WTC11 (cell line): ENCODE measurements at regions not wholly inside any gene's neighbourhood (a gene's known extent, or its start where the extent isn't known, plus 50 kb on each side); places are given as distances from the start of the nearest gene placed in this dataset.

Experiments used
- ATAC-seq: fragments of 200-7000 bp; cut with Tn5 transposase; 2 replicates; pipeline ENCODE4 v1.10.0; 2021; ENCODE audit warnings: mild to moderate bottlenecking, moderate library complexity
- CTCF ChIA-PET: fragments of 300-600 bp; sonication (Branson Sonifier 250); formaldehyde crosslinking; loops from one replicate; lab custom pipeline; 2021; ENCODE audit warnings: antibody characterized with exemption; lab: Charles Lee
- POLR2A ChIA-PET: fragments of 350-600 bp; sonication (Branson Sonifier 250); formaldehyde crosslinking; loops from one replicate; lab custom pipeline; 2021; ENCODE audit warnings: antibody characterized with exemption; lab: Charles Lee
- DNase-seq: peaks from one replicate; pipeline ENCODE4 v3.0.0; 2021; ENCODE audit warnings: low spot score
- H3K27ac Mint-ChIP-seq: 2 replicates; pipeline ENCODE4 v1.8.0; 2021; ENCODE audit warnings: mixed read lengths
- H3K27me3 Mint-ChIP-seq: 2 replicates; pipeline ENCODE4 v1.8.0; 2021; ENCODE audit warnings: low read depth, mild to moderate bottlenecking, moderate library complexity, mixed read lengths
- H3K36me3 Mint-ChIP-seq: 2 replicates; pipeline ENCODE4 v1.8.0; 2021; ENCODE audit warnings: mixed read lengths
- H3K4me1 Mint-ChIP-seq: 2 replicates; pipeline ENCODE4 v1.8.0; 2022; ENCODE audit warnings: mixed read lengths
- H3K4me3 Mint-ChIP-seq: 2 replicates; pipeline ENCODE4 v1.8.0; 2021; ENCODE audit warnings: mild to moderate bottlenecking, moderate library complexity, mixed read lengths
- H3K9me3 Mint-ChIP-seq: 2 replicates; pipeline ENCODE4 v1.8.0; 2021; ENCODE audit warnings: mixed read lengths
- ATF1 ChIP-seq: sonication (generic); formaldehyde crosslinking; IDR thresholded peaks from 2 replicates; pipeline ENCODE4 v1.8.1; 2023; ENCODE audit warnings: mild to moderate bottlenecking, moderate library complexity, missing genetic modification reagents
- CBFB ChIP-seq: sonication (generic); formaldehyde crosslinking; IDR thresholded peaks from 2 replicates; pipeline ENCODE4 v1.8.1; 2022; ENCODE audit warnings: mild to moderate bottlenecking, low read depth, missing genetic modification reagents
- CREM ChIP-seq: sonication (generic); formaldehyde crosslinking; IDR thresholded peaks from 2 replicates; pipeline ENCODE4 v1.8.1; 2022; ENCODE audit warnings: mild to moderate bottlenecking, missing genetic modification reagents, moderate library complexity
- JUN ChIP-seq: sonication (generic); formaldehyde crosslinking; IDR thresholded peaks from 2 replicates; pipeline ENCODE4 v1.8.0; 2023; ENCODE audit warnings: mild to moderate bottlenecking, missing genetic modification reagents
- NFYB ChIP-seq: sonication (generic); formaldehyde crosslinking; conservative IDR thresholded peaks from 2 replicates; pipeline ENCODE4 v1.8.0; 2022; ENCODE audit warnings: low read depth, missing genetic modification reagents
- NR1H2 ChIP-seq: sonication (generic); formaldehyde crosslinking; IDR thresholded peaks from 2 replicates; pipeline ENCODE4 v1.9.0; 2021; ENCODE audit warnings: mild to moderate bottlenecking, moderate library complexity, missing genetic modification reagents
- OVOL2 ChIP-seq: fragments of 250-450 bp; sonication (Bioruptor Pico); IDR thresholded peaks from 2 replicates; pipeline ENCODE4 v1.9.0; 2021; ENCODE audit warnings: mild to moderate bottlenecking, borderline replicate concordance
- RELA ChIP-seq: sonication (generic); formaldehyde crosslinking; IDR thresholded peaks from 2 replicates; pipeline ENCODE4 v1.8.1; 2022; ENCODE audit warnings: missing genetic modification reagents, mild to moderate bottlenecking, borderline replicate concordance
- TCF7 ChIP-seq: sonication (generic); formaldehyde crosslinking; IDR thresholded peaks from 2 replicates; pipeline ENCODE4 v1.8.0; 2022; ENCODE audit warnings: mild to moderate bottlenecking, low read depth, missing genetic modification reagents, moderate library complexity
- TP53 ChIP-seq: sonication (generic); formaldehyde crosslinking; IDR thresholded peaks from 2 replicates; pipeline ENCODE4 v1.8.1; 2023; ENCODE audit warnings: mild to moderate bottlenecking, missing genetic modification reagents
- ZNF121 ChIP-seq: sonication (generic); formaldehyde crosslinking; IDR thresholded peaks from 2 replicates; pipeline ENCODE4 v1.8.0; 2023; ENCODE audit warnings: missing genetic modification reagents
- TF ChIP-seq, protein P1 (sequence below): sonication (generic); formaldehyde crosslinking; IDR thresholded peaks from 2 replicates; pipeline ENCODE4 v1.8.0; 2022; ENCODE audit warnings: mild to moderate bottlenecking, missing genetic modification reagents
- TF ChIP-seq, protein P2 (sequence below): sonication (generic); formaldehyde crosslinking; conservative IDR thresholded peaks from 2 replicates; pipeline ENCODE4 v1.8.1; 2022; ENCODE audit warnings: mild to moderate bottlenecking, missing genetic modification reagents
- TF ChIP-seq, protein P3 (sequence below): fragments of 250-450 bp; sonication (Bioruptor Pico); IDR thresholded peaks from 2 replicates; pipeline ENCODE4 v2.1.2; 2022; ENCODE audit warnings: mild to moderate bottlenecking, moderate library complexity
- TF ChIP-seq, protein P4 (sequence below): sonication (generic); formaldehyde crosslinking; IDR thresholded peaks from 2 replicates; pipeline ENCODE4 v1.8.1; 2023; ENCODE audit warnings: mild to moderate bottlenecking, missing genetic modification reagents
- TF ChIP-seq, protein P5 (sequence below): fragments of 250-450 bp; sonication (Bioruptor Pico); IDR thresholded peaks from 2 replicates; pipeline ENCODE4 v1.8.0; 2021; ENCODE audit warnings: mild to moderate bottlenecking
- TF ChIP-seq, protein P6 (sequence below): sonication (generic); formaldehyde crosslinking; IDR thresholded peaks from 2 replicates; pipeline ENCODE4 v1.8.1; 2023; ENCODE audit warnings: mild to moderate bottlenecking, moderate library complexity, missing genetic modification reagents

DNA sequence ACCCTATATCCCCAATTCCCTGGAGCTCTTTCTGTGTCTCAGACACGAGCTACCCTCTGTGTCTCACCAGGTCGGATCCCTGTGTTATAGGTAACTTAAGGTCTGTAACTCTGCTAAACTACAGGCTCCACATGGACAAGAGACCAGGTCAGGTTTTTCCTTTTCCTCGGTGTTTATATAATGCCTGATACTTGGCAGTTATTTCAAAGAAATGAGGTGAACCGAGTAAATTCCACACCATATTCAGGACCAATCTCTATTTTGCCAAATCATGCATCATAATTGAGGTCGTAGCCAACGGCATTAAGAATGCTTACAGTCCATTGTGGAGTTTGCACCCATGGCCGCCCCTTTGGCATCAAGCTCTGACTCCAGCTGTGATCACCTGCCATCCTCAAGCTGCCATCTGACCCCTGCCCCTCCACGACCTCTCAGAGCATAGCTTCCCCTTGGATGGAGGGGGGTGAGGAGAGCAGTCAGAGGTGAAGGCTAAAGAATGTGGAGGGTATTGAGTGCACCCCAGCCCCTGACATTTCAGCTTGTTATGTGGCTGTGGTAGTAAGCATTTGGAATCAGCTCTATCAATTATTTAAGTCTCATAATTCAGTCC, 434.7 kb upstream of the RBFOX1 start:
- POLR2A ChIA-PET = no interaction called here
- Mint-ChIP-seq H3K4me1 (no peaks in the 10 kb centered on the region), H3K27me3 (peaks cover 19% of the 10 kb centered on the region), H3K4me3 (no peak overlapping the region), H3K9me3 (peaks cover 92% of the 10 kb centered on the region), H3K27ac (no peak overlapping the region), H3K36me3 (peaks cover 84% of the 10 kb centered on the region)
- ATAC-seq (no peak), DNase-seq (no peak)
- TF ChIP-seq TCF7 = no peak
- TF ChIP-seq RELA = no peak
- TF ChIP-seq, protein P1, sequence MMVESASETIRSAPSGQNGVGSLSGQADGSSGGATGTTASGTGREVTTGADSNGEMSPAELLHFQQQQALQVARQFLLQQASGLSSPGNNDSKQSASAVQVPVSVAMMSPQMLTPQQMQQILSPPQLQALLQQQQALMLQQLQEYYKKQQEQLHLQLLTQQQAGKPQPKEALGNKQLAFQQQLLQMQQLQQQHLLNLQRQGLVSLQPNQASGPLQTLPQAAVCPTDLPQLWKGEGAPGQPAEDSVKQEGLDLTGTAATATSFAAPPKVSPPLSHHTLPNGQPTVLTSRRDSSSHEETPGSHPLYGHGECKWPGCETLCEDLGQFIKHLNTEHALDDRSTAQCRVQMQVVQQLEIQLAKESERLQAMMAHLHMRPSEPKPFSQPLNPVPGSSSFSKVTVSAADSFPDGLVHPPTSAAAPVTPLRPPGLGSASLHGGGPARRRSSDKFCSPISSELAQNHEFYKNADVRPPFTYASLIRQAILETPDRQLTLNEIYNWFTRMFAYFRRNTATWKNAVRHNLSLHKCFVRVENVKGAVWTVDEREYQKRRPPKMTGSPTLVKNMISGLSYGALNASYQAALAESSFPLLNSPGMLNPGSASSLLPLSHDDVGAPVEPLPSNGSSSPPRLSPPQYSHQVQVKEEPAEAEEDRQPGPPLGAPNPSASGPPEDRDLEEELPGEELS = no peak
- TF ChIP-seq, protein P2, sequence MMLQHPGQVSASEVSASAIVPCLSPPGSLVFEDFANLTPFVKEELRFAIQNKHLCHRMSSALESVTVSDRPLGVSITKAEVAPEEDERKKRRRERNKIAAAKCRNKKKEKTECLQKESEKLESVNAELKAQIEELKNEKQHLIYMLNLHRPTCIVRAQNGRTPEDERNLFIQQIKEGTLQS = no peak
- no peak for TF ChIP-seq CREM (CRISPR knock-in tag)
- CTCF ChIA-PET = no interaction called here

DNA sequence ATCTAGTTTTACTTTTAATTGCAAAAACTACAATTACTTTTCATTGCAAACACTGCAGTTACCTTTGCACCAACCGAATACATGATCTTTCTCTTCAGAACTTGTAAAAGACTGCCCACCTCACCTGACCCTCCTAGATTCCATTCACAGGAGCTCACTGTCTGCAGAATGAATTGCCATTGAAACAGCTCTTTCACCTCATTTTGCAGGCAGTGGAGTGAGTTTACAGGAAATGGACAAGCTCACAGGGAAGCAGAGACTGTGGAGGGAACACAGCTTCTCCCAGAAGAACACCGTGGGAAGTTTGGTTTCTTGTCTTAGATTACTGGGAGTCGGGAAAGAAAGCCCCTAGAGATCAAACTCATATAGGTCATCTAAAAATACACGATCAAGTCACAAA, 439.7 kb upstream of the RBFOX1 start:
- peaks cover 90% of the 10 kb centered on the region for H3K9me3 Mint-ChIP-seq
- CTCF ChIA-PET = no interaction called here

DNA sequence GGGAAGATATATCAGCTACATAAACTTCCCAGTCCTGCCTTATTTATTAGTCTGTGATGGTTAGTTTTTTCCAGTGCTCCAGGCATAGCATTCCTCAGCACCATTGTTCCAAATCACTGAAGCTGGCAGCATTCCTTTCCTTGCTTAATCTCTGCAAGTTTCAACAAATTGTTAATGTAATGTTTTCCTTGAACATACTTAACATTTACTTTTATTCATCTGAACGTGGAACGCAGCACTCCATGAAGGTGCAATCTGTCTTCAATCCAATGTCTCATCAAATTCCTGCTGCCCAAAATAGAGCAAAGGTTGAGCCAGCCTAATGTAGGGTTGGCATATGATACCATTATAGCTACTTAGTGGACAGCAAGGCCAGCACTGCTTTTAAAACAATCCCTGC, 441.1 kb upstream of the RBFOX1 start:
- peaks cover 79% of the 10 kb centered on the region for H3K36me3 Mint-ChIP-seq
- ATAC-seq = no peak
- no peak overlapping the region for H3K4me3 Mint-ChIP-seq
- H3K27me3 Mint-ChIP-seq = peaks cover 17% of the 10 kb centered on the region
- no peak overlapping the region for H3K27ac Mint-ChIP-seq
- TF ChIP-seq ZNF121 (no peak), TP53 (CRISPR knock-in tag) (no peak), CBFB (CRISPR knock-in tag) (no peak), ATF1 (no peak), OVOL2 (CRISPR knock-in tag) (no peak), NFYB (no peak), JUN (CRISPR knock-in tag) (no peak)
- TF ChIP-seq, protein P3, sequence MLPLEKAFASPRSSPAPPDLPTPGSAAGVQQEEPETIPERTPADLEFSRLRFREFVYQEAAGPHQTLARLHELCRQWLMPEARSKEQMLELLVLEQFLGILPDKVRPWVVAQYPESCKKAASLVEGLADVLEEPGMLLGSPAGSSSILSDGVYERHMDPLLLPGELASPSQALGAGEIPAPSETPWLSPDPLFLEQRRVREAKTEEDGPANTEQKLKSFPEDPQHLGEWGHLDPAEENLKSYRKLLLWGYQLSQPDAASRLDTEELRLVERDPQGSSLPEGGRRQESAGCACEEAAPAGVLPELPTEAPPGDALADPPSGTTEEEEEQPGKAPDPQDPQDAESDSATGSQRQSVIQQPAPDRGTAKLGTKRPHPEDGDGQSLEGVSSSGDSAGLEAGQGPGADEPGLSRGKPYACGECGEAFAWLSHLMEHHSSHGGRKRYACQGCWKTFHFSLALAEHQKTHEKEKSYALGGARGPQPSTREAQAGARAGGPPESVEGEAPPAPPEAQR = no peak
- TF ChIP-seq, protein P4, sequence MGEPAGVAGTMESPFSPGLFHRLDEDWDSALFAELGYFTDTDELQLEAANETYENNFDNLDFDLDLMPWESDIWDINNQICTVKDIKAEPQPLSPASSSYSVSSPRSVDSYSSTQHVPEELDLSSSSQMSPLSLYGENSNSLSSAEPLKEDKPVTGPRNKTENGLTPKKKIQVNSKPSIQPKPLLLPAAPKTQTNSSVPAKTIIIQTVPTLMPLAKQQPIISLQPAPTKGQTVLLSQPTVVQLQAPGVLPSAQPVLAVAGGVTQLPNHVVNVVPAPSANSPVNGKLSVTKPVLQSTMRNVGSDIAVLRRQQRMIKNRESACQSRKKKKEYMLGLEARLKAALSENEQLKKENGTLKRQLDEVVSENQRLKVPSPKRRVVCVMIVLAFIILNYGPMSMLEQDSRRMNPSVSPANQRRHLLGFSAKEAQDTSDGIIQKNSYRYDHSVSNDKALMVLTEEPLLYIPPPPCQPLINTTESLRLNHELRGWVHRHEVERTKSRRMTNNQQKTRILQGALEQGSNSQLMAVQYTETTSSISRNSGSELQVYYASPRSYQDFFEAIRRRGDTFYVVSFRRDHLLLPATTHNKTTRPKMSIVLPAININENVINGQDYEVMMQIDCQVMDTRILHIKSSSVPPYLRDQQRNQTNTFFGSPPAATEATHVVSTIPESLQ = no peak
- TF ChIP-seq, protein P5, sequence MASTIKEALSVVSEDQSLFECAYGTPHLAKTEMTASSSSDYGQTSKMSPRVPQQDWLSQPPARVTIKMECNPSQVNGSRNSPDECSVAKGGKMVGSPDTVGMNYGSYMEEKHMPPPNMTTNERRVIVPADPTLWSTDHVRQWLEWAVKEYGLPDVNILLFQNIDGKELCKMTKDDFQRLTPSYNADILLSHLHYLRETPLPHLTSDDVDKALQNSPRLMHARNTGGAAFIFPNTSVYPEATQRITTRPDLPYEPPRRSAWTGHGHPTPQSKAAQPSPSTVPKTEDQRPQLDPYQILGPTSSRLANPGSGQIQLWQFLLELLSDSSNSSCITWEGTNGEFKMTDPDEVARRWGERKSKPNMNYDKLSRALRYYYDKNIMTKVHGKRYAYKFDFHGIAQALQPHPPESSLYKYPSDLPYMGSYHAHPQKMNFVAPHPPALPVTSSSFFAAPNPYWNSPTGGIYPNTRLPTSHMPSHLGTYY (CRISPR knock-in tag) = no peak
- TF ChIP-seq, all 79 proteins: peak for 0
- POLR2A ChIA-PET = no interaction called here
- Mint-ChIP-seq H3K4me1 (no peaks in the 10 kb centered on the region), H3K9me3 (peaks cover 91% of the 10 kb centered on the region)
- CTCF ChIA-PET = no interaction called here
- DNase-seq = no peak

More for the DNA sequence above, 439.7 kb upstream of the RBFOX1 start:
- no peak overlapping the region for H3K4me3 Mint-ChIP-seq
- POLR2A ChIA-PET = no interaction called here
- H3K27ac Mint-ChIP-seq = no peak overlapping the region
- peaks cover 15% of the 10 kb centered on the region for H3K27me3 Mint-ChIP-seq
- no peak for DNase-seq
- TF ChIP-seq, protein P6, sequence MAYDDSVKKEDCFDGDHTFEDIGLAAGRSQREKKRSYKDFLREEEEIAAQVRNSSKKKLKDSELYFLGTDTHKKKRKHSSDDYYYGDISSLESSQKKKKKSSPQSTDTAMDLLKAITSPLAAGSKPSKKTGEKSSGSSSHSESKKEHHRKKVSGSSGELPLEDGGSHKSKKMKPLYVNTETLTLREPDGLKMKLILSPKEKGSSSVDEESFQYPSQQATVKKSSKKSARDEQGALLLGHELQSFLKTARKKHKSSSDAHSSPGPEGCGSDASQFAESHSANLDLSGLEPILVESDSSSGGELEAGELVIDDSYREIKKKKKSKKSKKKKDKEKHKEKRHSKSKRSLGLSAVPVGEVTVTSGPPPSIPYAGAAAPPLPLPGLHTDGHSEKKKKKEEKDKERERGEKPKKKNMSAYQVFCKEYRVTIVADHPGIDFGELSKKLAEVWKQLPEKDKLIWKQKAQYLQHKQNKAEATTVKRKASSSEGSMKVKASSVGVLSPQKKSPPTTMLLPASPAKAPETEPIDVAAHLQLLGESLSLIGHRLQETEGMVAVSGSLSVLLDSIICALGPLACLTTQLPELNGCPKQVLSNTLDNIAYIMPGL (CRISPR knock-in tag) = no peak
- no peak for TF ChIP-seq NR1H2
- no peak for TF ChIP-seq RELA
- TF ChIP-seq, all 79 proteins: peak for 0
- no peak for ATAC-seq
- H3K36me3 Mint-ChIP-seq = peaks cover 74% of the 10 kb centered on the region
- H3K4me1 Mint-ChIP-seq = no peaks in the 10 kb centered on the region
